ENCODE measurements at regions not wholly inside any gene's neighbourhood (a gene's known extent, or its start where the extent isn't known, plus 50 kb on each side); places are given as distances from the start of the nearest gene placed in this dataset.
"Not testable (repeated sequence)": the region's sequence is repeated elsewhere in the genome, so short reads cannot be mapped to it uniquely, and the experiment has no call there.

GRCh38 chr9:73347123-73347522 lies 195.5 kb downstream of the ANXA1 start:
- DNase-seq: no peak

GRCh38 chr9:73347720-73348119 lies 196.1 kb downstream of the ANXA1 start:
- DNase-seq: no peak

GRCh38 chr9:73348471-73348870 lies 196.8 kb downstream of the ANXA1 start:
- no peak for DNase-seq

GRCh38 chr9:73349476-73349875 lies 197.8 kb downstream of the ANXA1 start:
- no peak for DNase-seq

- no peak for DNase-seq
Observed at GRCh38 chr9:73357607-73358006, 205.9 kb downstream of the ANXA1 start.

- no peak for DNase-seq
Observed at GRCh38 chr9:73370053-73370452, 218.4 kb downstream of the ANXA1 start.

GRCh38 chr9:73371801-73372200 lies 220.1 kb downstream of the ANXA1 start:
- no peak for DNase-seq

GRCh38 chr9:73380411-73380810 lies 228.7 kb downstream of the ANXA1 start:
- DNase-seq: no peak

GRCh38 chr9:73402081-73403028 lies 250.7 kb downstream of the ANXA1 start:
- DNase-seq: no peak

- DNase-seq: no peak
Observed at GRCh38 chr9:73411494-73411893, 259.8 kb downstream of the ANXA1 start.

- DNase-seq: no peak
Observed at GRCh38 chr9:73412874-73413273, 261.2 kb downstream of the ANXA1 start.

- DNase-seq: no peak
Observed at GRCh38 chr9:73423891-73424290, 272.2 kb downstream of the ANXA1 start.

GRCh38 chr9:73426269-73426668 lies 274.6 kb downstream of the ANXA1 start:
- no peak for DNase-seq

GRCh38 chr9:73434826-73435225 lies 283.2 kb downstream of the ANXA1 start:
- DNase-seq: no peak

- DNase-seq: no peak
Observed at GRCh38 chr9:73437758-73438157, 286.1 kb downstream of the ANXA1 start.

GRCh38 chr9:73439839-73440238 lies 288.2 kb downstream of the ANXA1 start:
- not testable (repeated sequence) for DNase-seq

GRCh38 chr9:73441223-73441622 lies 289.6 kb downstream of the ANXA1 start:
- DNase-seq: no peak

- DNase-seq: no peak
Observed at GRCh38 chr9:73441890-73442818, 290.5 kb downstream of the ANXA1 start.

GRCh38 chr9:73444821-73445220 lies 293.2 kb downstream of the ANXA1 start:
- DNase-seq: no peak

- not testable (repeated sequence) for DNase-seq
Observed at GRCh38 chr9:73445384-73445783, 293.7 kb downstream of the ANXA1 start.

- no peak for DNase-seq
Observed at GRCh38 chr9:73446306-73446705, 294.6 kb downstream of the ANXA1 start.

GRCh38 chr9:73451003-73451402 lies 299.3 kb downstream of the ANXA1 start:
- DNase-seq: no peak

GRCh38 chr9:73459817-73460216 lies 308.2 kb downstream of the ANXA1 start:
- no peak for DNase-seq

GRCh38 chr9:73468716-73469115 lies 317.1 kb downstream of the ANXA1 start:
- no peak for DNase-seq
